B cell (primary cell): ENCODE measurements at regions not wholly inside any gene's neighbourhood (a gene's known extent, or its start where the extent isn't known, plus 50 kb on each side); places are given as distances from the start of the nearest gene placed in this dataset.

Source experiments
- ATAC-seq: fragments of 200-7000 bp; cut with Tn5 transposase; one replicate; pipeline ENCODE4 v1.10.0; 2021; ENCODE audit warnings: low read depth, mild to moderate bottlenecking, moderate number of reproducible peaks, moderate library complexity
- CTCF ChIA-PET: fragments of 350-600 bp; sonication (Branson Sonifier 250); formaldehyde crosslinking; loops from one replicate; lab custom pipeline; 2021; ENCODE audit warnings: antibody characterized with exemption, inconsistent platforms; lab: Charles Lee
- POLR2A ChIA-PET: fragments of 350-600 bp; sonication (Branson Sonifier 250); formaldehyde crosslinking; loops from one replicate; lab custom pipeline; 2021; ENCODE audit warnings: antibody characterized with exemption; lab: Charles Lee
- DNase-seq: peaks from one replicate; pipeline ENCODE4 v3.0.0; 2013
- H2AFZ ChIP-seq: 2 replicates; pipeline ENCODE4 v1.6.1; 2012; ENCODE audit warnings: mild to moderate bottlenecking, low read depth, low read length; ENCODE audit not compliant: insufficient read depth, poor library complexity, severe bottlenecking
- H3K27ac ChIP-seq, 2 donors: 1 replicate in 1 of 2; 2 replicates in 1 of 2; pipeline ENCODE4 v1.5.1; 2012 to 2013; ENCODE audit warnings: low read length in 2 of 2, mild to moderate bottlenecking in 2 of 2, moderate library complexity in 1 of 2
- H3K27me3 ChIP-seq, 4 experiments: fragments of 200-600 bp in 1 of 4; sonication (generic) in 1 of 4; replicated peaks in 1 of 4; 1 replicate in 2 of 4; 2 replicates in 2 of 4; pipeline versions ENCODE4 v1.6.1 to v1.7.0; 2013 to 2016; ENCODE audit warnings: low read length in 3 of 4, mild to moderate bottlenecking in 2 of 4, mixed read lengths in 1 of 4, moderate library complexity in 1 of 4; ENCODE audit not compliant: insufficient read depth in 4 of 4, control insufficient read depth in 3 of 4; ENCODE audit errors: control extremely low read depth in 1 of 4
- H3K36me3 ChIP-seq, 2 experiments: replicated peaks in 1 of 2; 1 replicate in 1 of 2; 2 replicates in 1 of 2; pipeline versions ENCODE4 v1.6.1 to v1.7.1; 2013; ENCODE audit warnings: low read length in 1 of 2; ENCODE audit not compliant: insufficient read depth in 2 of 2, control insufficient read depth in 1 of 2; ENCODE audit errors: control extremely low read depth in 1 of 2, extremely low read depth in 1 of 2
- H3K4me1 ChIP-seq, 2 donors: fragments of 200-600 bp in 1 of 2; sonication (generic) in 1 of 2; 1 replicate in 1 of 2; 2 replicates in 1 of 2; pipeline versions ENCODE4 v1.5.1 to v1.6.1; 2013 to 2017; ENCODE audit warnings: low read length in 2 of 2; ENCODE audit not compliant: control insufficient read depth in 2 of 2, insufficient read depth in 2 of 2
- H3K4me2 ChIP-seq: replicated peaks from 2 replicates; pipeline ENCODE3; 2012; ENCODE audit warnings: mild to moderate bottlenecking, low read depth, low read length; ENCODE audit not compliant: poor library complexity, severe bottlenecking
- H3K4me3 ChIP-seq, 5 experiments: fragments of 200-600 bp in 1 of 5; sonication (generic) in 1 of 5; 1 replicate in 3 of 5; 2 replicates in 2 of 5; pipeline versions ENCODE4 v1.5.1 to v1.7.0; 2011 to 2016; ENCODE audit warnings: low read length in 4 of 5, mild to moderate bottlenecking in 4 of 5, low read depth in 2 of 5, control low read depth in 1 of 5, moderate library complexity in 1 of 5; ENCODE audit not compliant: insufficient read depth in 1 of 5; ENCODE audit errors: control extremely low read depth in 1 of 5, extremely low read depth in 1 of 5
- H3K79me2 ChIP-seq: fragments of 200-600 bp; sonication (generic); one replicate; pipeline ENCODE4 v1.6.0; 2016; ENCODE audit warnings: low read length; ENCODE audit not compliant: control insufficient read depth, insufficient read depth
- H3K9ac ChIP-seq: fragments of 200-600 bp; sonication (generic); 2 replicates; pipeline ENCODE4 v1.6.1; 2017; ENCODE audit warnings: mild to moderate bottlenecking, low read length, moderate library complexity
- H3K9me3 ChIP-seq, 3 donors: one replicate each; pipeline versions ENCODE4 v1.6.1 to v1.7.1; 2013; ENCODE audit warnings: low read length in 2 of 3; ENCODE audit not compliant: control insufficient read depth in 2 of 3, insufficient read depth in 1 of 3; ENCODE audit errors: control extremely low read depth in 1 of 3
- H4K20me1 ChIP-seq: 2 replicates; pipeline ENCODE4 v1.6.0; 2012; ENCODE audit warnings: mild to moderate bottlenecking, low read length; ENCODE audit not compliant: insufficient read depth, control insufficient read depth, poor library complexity, severe bottlenecking
- H3K27ac Mint-ChIP-seq: one replicate; pipeline ENCODE4 v1.8.0; 2021; ENCODE audit warnings: mixed read lengths
- H3K27me3 Mint-ChIP-seq: one replicate; pipeline ENCODE4 v1.8.0; 2021; ENCODE audit warnings: mixed read lengths
- H3K4me1 Mint-ChIP-seq: one replicate; pipeline ENCODE4 v1.8.0; 2021; ENCODE audit warnings: mixed read lengths
- H3K4me3 Mint-ChIP-seq: one replicate; pipeline ENCODE4 v1.8.0; 2021; ENCODE audit warnings: mixed read lengths
- H3K9me3 Mint-ChIP-seq: one replicate; pipeline ENCODE4 v1.8.0; 2022; ENCODE audit warnings: mixed read lengths; ENCODE audit not compliant: insufficient read depth
- EZH2 ChIP-seq: IDR thresholded peaks from 2 replicates; pipeline ENCODE4 v1.6.1; 2012; ENCODE audit warnings: borderline replicate concordance, low read depth, mild to moderate bottlenecking, moderate library complexity, low read length; ENCODE audit not compliant: insufficient read depth, poor library complexity, severe bottlenecking
- WGBS: methylation state at CpG from one replicate; pipeline ENCODE4 v1.1.5; 2013; ENCODE audit warnings: missing lambda C conversion rate; ENCODE audit not compliant: insufficient coverage; 5-methylcytosine and 5-hydroxymethylcytosine counted together
- intact Hi-C: fragments of 100-400 bp; cut with micrococcal nuclease; formaldehyde crosslinking; loops from one replicate; pipeline ENCODE4 v1.10.0; 2022
- TF ChIP-seq, protein P1 (sequence below): fragments of 200-600 bp; IDR thresholded peaks from one replicate; pipeline ENCODE4 v1.8.0; 2022; ENCODE audit warnings: antibody characterized with exemption, mild to moderate bottlenecking

DNA sequence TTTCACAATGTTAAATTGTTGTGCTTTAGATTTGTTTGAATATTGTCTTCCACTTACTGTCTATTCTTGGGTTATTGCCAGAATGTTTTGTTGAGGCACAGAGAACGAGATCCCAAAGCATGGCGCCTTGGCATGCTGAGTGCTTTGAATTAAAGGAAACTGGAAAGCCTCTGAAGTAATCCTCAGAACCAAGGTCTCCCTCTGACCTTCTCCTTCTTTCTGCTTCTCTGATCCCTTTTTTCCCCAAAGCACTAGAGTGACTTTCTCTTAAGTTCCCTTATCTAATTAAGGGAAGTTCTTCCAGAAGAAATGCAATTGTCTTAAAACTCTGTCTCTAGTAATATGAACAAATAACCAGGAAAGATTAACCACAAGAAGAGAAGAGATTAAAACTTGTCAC is 214.7 kb downstream of the SPP2 start:
- no peaks in the 10 kb centered on the region for H3K4me1 Mint-ChIP-seq

DNA sequence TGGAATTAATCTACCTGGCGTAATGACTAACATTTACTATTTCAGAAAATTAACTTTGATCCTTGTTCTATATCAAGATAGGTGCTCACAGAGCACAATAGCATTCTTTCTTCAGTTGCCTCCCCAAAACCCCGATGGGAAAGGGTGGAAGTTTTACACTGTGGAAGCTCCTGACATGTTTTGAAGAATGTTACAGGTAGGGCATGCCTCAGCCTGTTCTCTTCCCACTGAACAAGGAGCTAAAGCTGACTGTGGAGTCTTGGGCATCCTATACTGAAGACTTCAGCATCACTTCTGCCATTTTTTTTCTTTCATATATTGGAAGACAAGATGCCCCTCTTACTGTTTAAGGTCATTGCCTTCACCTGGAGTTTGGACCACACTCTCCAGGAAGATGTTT is 211.2 kb downstream of the SPP2 start:
- no peak overlapping the region for H3K27ac Mint-ChIP-seq

More for the DNA sequence above, 214.7 kb downstream of the SPP2 start:
- H3K79me2 ChIP-seq, result no peaks in the 10 kb centered on the region
- H3K4me2 ChIP-seq, result no peak overlapping the region
- CTCF ChIA-PET, result no interaction called here
- no peak overlapping the region for H3K27ac Mint-ChIP-seq
- no peaks in the 10 kb centered on the region for H4K20me1 ChIP-seq
- no peaks in the 10 kb centered on the region for H3K36me3 ChIP-seq
- H3K9me3 Mint-ChIP-seq, result no peaks in the 10 kb centered on the region
- no peak for ATAC-seq
- TF ChIP-seq, protein P1, sequence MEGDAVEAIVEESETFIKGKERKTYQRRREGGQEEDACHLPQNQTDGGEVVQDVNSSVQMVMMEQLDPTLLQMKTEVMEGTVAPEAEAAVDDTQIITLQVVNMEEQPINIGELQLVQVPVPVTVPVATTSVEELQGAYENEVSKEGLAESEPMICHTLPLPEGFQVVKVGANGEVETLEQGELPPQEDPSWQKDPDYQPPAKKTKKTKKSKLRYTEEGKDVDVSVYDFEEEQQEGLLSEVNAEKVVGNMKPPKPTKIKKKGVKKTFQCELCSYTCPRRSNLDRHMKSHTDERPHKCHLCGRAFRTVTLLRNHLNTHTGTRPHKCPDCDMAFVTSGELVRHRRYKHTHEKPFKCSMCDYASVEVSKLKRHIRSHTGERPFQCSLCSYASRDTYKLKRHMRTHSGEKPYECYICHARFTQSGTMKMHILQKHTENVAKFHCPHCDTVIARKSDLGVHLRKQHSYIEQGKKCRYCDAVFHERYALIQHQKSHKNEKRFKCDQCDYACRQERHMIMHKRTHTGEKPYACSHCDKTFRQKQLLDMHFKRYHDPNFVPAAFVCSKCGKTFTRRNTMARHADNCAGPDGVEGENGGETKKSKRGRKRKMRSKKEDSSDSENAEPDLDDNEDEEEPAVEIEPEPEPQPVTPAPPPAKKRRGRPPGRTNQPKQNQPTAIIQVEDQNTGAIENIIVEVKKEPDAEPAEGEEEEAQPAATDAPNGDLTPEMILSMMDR, result no peak
- no peak for TF ChIP-seq EZH2
- intact Hi-C loops, result no loop called here
- no peak overlapping the region for H3K9ac ChIP-seq
- H3K27ac ChIP-seq, result no peak overlapping the region
- no peak overlapping the region for H2AFZ ChIP-seq
- H3K9me3 ChIP-seq, result peaks cover 0 to 5% (median 0%) of the 10 kb centered on the region in 3 donors
- WGBS, result 100% methylated on average over 2 of the region's 2 CpGs
- POLR2A ChIA-PET, result no interaction called here
- H3K4me3 Mint-ChIP-seq, result no peak overlapping the region
- H3K27me3 ChIP-seq, result peaks cover 0 to 11% (median 4%) of the 10 kb centered on the region in 4 experiments
- no peaks in the 10 kb centered on the region for H3K4me1 ChIP-seq
- peaks cover 31% of the 10 kb centered on the region for H3K27me3 Mint-ChIP-seq
- no peak for DNase-seq
- no peak overlapping the region for H3K4me3 ChIP-seq

More for the DNA sequence above, 211.2 kb downstream of the SPP2 start:
- Mint-ChIP-seq H3K27me3 (peaks cover 38% of the 10 kb centered on the region), H3K4me3 (no peak overlapping the region), H3K4me1 (no peaks in the 10 kb centered on the region), H3K9me3 (no peaks in the 10 kb centered on the region)
- no CpG with 5 or more reads among the region's 2 CpGs for WGBS
- H2AFZ ChIP-seq, result no peak overlapping the region
- intact Hi-C loops, result no loop called here
- H3K9me3 ChIP-seq, result peaks cover 0 to 5% (median 0%) of the 10 kb centered on the region in 3 donors
- POLR2A ChIA-PET, result no interaction called here
- peaks cover 0 to 6% (median 4%) of the 10 kb centered on the region in 4 experiments for H3K27me3 ChIP-seq
- no peaks in the 10 kb centered on the region for H4K20me1 ChIP-seq
- no peak overlapping the region for H3K27ac ChIP-seq
- no peak overlapping the region for H3K9ac ChIP-seq
- no peaks in the 10 kb centered on the region for H3K4me1 ChIP-seq
- ATAC-seq, result no peak
- H3K79me2 ChIP-seq, result no peaks in the 10 kb centered on the region
- H3K36me3 ChIP-seq, result no peaks in the 10 kb centered on the region
- CTCF ChIA-PET, result no interaction called here
- no peak for DNase-seq
- no peak overlapping the region for H3K4me2 ChIP-seq
- no peak overlapping the region for H3K4me3 ChIP-seq
- TF ChIP-seq EZH2, result no peak
- TF ChIP-seq, protein P1, result no peak
